ENCODE measurements at regions not wholly inside any gene's neighbourhood (a gene's known extent, or its start where the extent isn't known, plus 50 kb on each side); places are given as distances from the start of the nearest gene placed in this dataset.
A peak's percentile ranks its signal among the peaks of the same experiment; 100 is the strongest.
"Not testable (repeated sequence)": the region's sequence is repeated elsewhere in the genome, so short reads cannot be mapped to it uniquely, and the experiment has no call there.

GRCh38 chr3:11739706-11740105 lies 96.0 kb upstream of the VGLL4 start:
- no peak for DNase-seq (ENCODE audit: low read depth)

DNA sequence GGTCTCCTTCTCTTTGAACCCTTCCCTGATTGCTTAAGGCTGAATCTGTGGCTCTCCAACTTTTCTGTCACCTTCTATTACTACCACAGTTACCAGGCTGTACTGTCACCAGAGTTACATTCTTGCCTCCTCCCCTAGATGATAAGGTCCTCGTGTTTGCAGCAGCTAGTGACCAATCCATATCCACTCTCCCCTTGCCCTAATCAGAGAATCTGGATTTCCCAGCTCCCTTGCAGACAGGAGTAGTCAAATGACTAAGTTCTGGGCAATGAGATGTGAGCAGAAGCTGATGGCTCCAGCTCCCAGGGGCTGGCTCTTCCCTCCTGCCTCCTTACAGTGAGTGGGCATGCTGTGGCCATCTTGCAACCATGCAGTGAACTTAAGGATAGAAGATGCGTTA lies 95.4 kb upstream of the VGLL4 start:
- no peak for DNase-seq (ENCODE audit: low read depth)

GRCh38 chr3:11737742-11738141 lies 94.0 kb upstream of the VGLL4 start:
- DNase-seq (ENCODE audit: low read depth) = no peak

DNA sequence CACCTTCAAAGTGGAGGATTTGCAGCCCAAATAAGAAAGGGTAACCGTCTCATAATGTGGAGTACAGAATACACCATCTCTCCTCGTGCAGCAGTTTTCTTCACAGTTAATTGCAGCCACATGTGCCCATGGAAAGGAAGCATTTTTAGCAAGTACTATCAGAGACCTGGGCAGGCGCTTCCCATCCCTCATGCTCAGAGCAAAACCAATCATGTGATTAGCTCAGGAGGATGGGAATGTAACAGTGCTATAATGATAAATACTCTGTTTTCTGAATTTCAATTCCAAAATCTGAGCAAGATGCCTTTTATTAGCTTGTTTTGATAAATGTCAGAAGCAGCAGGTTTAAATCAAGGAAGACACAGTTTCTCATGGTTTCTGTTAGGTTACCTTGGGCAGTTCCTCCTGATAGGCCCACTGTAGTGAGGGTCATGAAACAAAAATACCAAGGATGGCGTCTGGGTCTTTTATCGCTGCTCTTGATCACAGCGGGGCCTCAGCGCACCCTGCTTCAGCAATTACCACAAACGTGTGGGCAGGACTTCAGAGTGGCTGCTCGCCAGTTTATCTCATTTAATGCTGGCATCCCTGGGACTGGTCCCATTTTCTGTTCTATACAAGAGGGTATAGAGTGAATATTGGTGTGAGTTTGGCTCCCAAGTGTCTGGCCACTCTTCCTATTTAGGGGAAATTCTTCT lies 92.6 kb upstream of the VGLL4 start:
- DNase-seq (ENCODE audit: low read depth) = no peak

DNA sequence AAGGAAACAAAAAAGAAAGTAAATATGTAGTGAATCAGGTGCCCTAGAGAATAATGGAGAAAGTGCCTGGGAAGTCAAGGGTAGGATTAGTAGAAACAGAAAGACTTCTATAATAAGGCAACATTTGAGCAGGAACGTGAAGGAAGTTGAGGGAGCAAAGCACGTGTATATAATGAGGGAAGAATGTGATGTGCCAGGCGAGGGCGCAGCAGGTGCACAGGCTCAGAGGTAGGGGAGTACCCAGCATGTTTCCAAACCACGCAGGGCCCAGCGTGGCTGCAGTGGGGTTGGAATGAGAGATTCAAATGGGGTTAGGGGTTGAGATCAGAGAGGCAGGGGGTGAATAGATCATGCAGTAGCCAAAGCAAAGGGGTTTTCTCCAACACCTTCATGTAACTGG lies 91.9 kb upstream of the VGLL4 start:
- no peak for DNase-seq (ENCODE audit: low read depth)

DNA sequence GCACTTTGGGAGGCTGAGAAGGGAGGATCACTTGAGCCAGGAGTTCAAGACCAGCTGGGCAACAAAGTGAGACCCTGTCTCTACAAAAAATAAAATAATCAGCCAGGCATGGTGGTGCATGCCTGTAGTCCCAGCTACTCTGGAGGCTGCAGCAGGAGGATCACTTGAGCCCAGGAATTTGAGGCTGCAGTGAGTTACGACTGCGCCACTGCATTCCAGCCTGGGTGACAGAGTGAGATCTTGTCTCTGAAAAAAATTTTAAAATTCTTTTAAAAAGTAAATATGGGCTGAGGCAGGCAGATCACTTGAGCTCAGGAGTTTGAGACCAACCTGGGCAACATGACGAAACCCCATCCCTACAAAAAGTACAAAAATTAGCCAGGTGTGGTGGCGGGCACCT lies 91.4 kb upstream of the VGLL4 start:
- not testable (repeated sequence) for DNase-seq (ENCODE audit: low read depth)

DNA sequence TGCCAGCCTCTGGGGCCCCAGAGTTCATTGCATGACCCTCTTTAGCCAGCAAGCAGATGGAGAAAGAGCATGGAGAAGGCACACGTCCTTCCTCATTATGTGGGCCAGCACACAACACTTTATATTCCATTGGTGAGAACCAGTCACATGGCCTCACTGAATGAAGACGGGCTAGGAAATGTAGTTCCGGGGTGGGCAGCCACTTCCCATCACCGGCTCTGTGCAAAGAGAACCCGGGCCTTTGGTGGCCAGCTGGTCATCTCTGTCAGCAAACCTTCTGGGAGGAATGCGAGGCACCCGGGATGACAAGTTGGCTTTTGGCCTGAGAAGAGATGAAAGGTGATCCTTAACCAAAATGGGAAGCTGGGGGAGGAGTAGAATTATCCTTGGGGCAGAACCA lies 90.2 kb upstream of the VGLL4 start:
- DNase-seq (ENCODE audit: low read depth) = no peak

- DNase-seq (ENCODE audit: low read depth) = peak; percentile 41
Measured at GRCh38 chr3:11727207-11727606, 83.5 kb upstream of the VGLL4 start.

DNA sequence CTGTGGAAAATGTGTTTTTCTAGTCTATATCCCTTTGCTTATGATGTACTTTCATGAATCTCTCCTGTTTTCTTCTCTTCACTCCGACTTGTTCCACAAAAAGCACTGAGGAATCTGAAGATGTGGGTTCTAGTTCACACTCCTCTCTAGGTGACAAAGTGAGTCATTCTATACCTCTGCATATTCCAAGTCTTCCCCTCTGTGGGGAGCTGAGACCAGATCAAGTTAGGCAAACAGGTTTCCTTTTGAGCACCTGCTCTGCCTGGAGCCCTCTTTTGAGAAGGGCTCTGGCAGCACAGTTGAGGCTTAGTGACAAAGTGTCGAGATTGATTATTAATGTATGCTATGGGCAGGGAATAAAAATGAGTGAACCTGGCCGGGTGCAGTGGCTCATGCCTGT lies 82.4 kb upstream of the VGLL4 start:
- DNase-seq (ENCODE audit: low read depth) = no peak

GRCh38 chr3:11725340-11725641 lies 81.6 kb upstream of the VGLL4 start:
- not testable (repeated sequence) for DNase-seq (ENCODE audit: low read depth)

DNA sequence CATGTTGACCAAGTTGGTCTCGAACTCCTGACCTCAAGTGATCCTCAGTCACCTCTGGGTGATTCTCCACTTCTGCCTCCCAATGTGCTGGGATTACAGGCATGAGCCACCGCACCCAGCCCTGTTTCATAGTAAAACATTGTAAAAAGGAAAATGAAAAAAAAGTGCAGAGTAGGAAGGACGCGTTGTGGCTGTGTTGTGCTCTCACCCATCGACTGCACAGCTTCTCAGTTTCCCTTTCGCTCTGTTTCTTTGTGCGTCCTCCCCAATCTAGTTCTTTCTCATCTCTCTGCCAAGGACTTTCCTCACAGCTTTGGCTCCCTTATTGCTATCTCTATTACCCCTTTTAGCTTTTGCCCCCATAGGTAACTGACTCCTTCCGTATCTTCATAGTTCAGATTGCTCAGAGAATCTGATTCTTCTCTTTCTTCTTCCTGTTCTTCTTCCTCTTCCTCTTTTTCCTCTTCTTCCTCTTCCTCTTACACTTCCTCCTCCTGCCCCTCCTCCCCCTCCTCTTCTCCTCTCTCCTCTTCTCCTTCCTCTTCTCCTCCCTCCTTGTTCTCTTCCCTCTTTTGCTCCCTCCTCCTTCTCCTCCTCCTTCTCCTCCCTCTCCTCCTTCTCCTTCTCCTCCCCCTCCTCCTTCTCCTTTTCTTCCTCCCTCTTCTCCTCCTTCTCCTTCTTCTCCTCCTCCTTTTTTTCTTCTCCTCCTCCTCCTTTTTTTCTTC lies 81.1 kb upstream of the VGLL4 start:
- DNase-seq (ENCODE audit: low read depth) = no peak

DNA sequence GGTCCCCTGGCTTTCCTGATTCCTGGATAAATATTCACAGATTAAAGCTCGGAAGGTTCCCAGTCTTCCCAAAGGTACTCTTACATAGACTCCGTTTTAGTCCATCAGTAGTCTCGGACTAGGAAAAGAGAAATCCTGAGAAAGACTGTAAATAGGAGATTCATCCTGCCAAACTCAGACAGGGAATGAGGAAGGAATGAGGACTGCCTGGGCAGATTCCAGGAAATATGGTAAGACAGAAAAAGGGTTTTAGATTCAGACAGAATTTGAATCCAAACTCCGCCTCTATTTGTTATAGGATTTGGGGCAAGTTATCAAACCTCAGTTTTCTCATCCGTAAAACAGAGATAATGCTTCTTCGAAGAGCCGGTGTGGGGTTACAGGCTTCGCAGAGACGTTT lies 77.8 kb upstream of the VGLL4 start:
- DNase-seq (ENCODE audit: low read depth) = no peak

DNA sequence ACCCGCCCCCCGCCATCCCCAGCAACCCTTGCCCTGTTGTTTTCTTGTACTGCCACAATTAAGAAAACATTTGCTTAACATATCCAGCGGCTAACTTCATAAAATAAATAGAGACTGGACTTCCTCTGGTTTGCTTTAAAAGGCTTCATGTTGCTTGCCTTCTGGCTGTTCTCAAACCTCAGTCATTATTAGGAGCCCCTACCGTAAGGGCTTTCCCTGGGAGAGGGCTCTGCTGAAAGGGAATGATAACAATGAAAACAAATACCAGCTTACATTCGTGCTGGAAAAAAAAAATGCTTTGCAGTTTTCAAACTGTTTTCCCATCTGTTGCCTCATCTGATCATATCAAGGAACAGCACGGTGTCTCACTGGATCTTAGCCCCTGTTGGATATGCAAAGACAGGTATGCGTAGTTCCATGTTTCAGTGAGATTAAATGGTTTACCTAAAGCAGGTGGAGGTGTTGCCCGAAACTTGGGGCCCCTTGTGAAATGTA lies 77.2 kb upstream of the VGLL4 start:
- DNase-seq (ENCODE audit: low read depth) = no peak

DNA sequence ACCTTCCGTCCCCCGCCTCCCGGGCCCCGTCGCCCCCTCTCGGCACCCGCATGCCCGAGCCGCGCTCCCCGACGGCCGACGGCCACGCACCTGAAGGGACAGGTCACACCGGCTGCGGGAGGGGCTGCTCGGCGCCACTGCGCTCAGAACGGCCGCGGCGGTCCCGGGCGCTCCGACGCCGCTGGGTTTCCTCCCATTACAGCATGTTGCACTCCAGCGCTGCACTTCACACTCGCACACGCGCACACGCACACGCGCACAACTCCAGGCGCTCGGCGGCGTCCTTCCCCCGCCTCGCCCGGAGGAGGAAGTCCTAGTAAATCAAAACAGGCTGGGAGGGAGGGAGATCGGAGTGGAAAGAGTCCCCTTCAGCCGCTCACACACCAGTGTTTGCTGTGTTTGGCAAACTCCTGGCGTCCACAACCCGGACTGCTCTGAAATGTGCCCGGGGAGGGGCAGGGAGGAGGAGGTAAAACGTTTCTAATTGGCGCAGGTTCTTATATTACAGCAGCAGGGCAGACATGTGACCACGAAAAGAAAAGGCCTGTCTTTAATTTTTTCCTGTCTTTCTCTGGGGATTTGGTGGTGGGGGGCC lies 76.7 kb upstream of the VGLL4 start:
- peak; percentile 75 for DNase-seq (ENCODE audit: low read depth)

GRCh38 chr3:11719406-11720303 lies 75.9 kb upstream of the VGLL4 start:
- peak; percentile 61 for DNase-seq (ENCODE audit: low read depth)

- DNase-seq (ENCODE audit: low read depth) = peak; percentile 67
Measured at GRCh38 chr3:11718637-11719405, 75.1 kb upstream of the VGLL4 start.

- DNase-seq (ENCODE audit: low read depth) = peak; percentile 59
Measured at GRCh38 chr3:11717768-11718636, 74.3 kb upstream of the VGLL4 start.

GRCh38 chr3:11717301-11717700 lies 73.6 kb upstream of the VGLL4 start:
- DNase-seq (ENCODE audit: low read depth) = no peak

GRCh38 chr3:11716573-11717290 lies 73.0 kb upstream of the VGLL4 start:
- DNase-seq (ENCODE audit: low read depth) = no peak

DNA sequence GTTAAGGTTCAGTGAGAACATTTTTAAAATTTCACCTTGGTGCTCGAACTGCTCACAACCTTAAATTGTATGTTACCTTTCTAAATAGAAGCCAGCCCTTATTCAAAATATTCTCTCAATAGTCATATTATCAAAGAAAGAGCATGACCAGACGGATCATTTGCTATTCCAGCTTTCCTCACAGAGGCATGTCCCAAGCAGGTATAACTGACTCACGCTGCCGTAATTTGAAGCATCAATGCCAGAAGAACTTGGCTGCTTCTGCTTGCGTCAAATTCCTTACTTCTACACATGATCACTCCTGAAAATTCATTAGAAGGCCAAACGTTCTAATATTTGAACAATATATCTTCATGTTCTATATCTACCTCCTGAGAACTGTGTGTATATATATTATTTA lies 69.5 kb upstream of the VGLL4 start:
- DNase-seq (ENCODE audit: low read depth) = no peak

Measured in iris pigment epithelial cell (primary cell).